ENCODE measurements at regions not wholly inside any gene's neighbourhood (a gene's known extent, or its start where the extent isn't known, plus 50 kb on each side); places are given as distances from the start of the nearest gene placed in this dataset.

GRCh38 chr18:45291621-45292615 is 323.4 kb upstream of the SLC14A2 start (continued):
- TF ChIP-seq CBX2 (IDR thresholded peaks at IDR 0.05; ENCODE audit: low read depth, low read length): no peak
- TF ChIP-seq CBX2 (CRISPR knock-in tag; IDR thresholded peaks at IDR 0.05; ENCODE audit: low read depth): no peak
- no peak for TF ChIP-seq CSRNP1 (CRISPR knock-in tag; IDR thresholded peaks at IDR 0.05)

- FAIRE-seq: no peak
- Histone ChIP-seq H3K4me3 (replicated peaks in 1 of 3; ENCODE audit: insufficient read depth in 1 of 3, low read depth in 2 of 3, low read length in 3 of 3) (no peak overlapping the region), H4K20me1 (ENCODE audit: insufficient read depth, low read length) (no peaks in the 10 kb centered on the region), H3K9ac (ENCODE audit: insufficient read depth, low read depth, low read length) (no peak overlapping the region), H3K27ac (ENCODE audit: extremely low read length, insufficient read depth, low read length) (no peak overlapping the region), H3K4me2 (ENCODE audit: low read depth, low read length) (no peak overlapping the region), H2AFZ (ENCODE audit: low read length) (no peak overlapping the region), H3K36me3 (replicated peaks in 1 of 2; ENCODE audit: control insufficient read depth in 1 of 2, insufficient read depth in 2 of 2, low read length in 2 of 2) (no peaks in the 10 kb centered on the region), H3K79me2 (ENCODE audit: insufficient read depth, low read length) (no peaks in the 10 kb centered on the region), H3K4me1 (ENCODE audit: insufficient read depth, low read length) (no peaks in the 10 kb centered on the region), H3K27me3 (ENCODE audit: control insufficient read depth in 1 of 2, insufficient read depth in 2 of 2, low read length in 2 of 2) (no peaks in the 10 kb centered on the region; a peak in 1 of 5 replicates), H3K9me3 (ENCODE audit: low read length) (no peaks in the 10 kb centered on the region)
- TF ChIP-seq MYC (CRISPR knock-in tag; IDR thresholded peaks at IDR 0.05; ENCODE audit: borderline replicate concordance) (no peak), ZBTB49 (CRISPR knock-in tag; IDR thresholded peaks at IDR 0.05; ENCODE audit: borderline replicate concordance) (no peak)
- no peak for ATAC-seq
- CTCF ChIA-PET (ENCODE audit: low intra/inter-chr PET ratio, low total read pairs): no interaction called here
- intact Hi-C loops (cut with micrococcal nuclease; ENCODE audit: unreplicated experiment) (no loop called here), in situ Hi-C loops (cut with HindIII; ENCODE audit: extremely low pct_ligation_motif_present, low pct_unique_long_range_greater_than_20kb) (no loop called here)
- WGBS (ENCODE audit: low lambda C conversion rate): 2% methylated on average over 6 of the region's 6 CpGs
- no peak for DNase-seq (ENCODE audit: low spot score)
- no TSS peak for BruUV-seq (replicated peaks)
- POLR2A ChIA-PET: no interaction called here
Observed at GRCh38 chr18:45295388-45295787, 319.9 kb upstream of the SLC14A2 start.
